ENCODE measurements at regions not wholly inside any gene's neighbourhood (a gene's known extent, or its start where the extent isn't known, plus 50 kb on each side); places are given as distances from the start of the nearest gene placed in this dataset.
"Not testable (repeated sequence)": the region's sequence is repeated elsewhere in the genome, so short reads cannot be mapped to it uniquely, and the experiment has no call there.

GRCh38 chr10:78437998-78438906 is 404.6 kb downstream of the RPS24 start:
- DNase-seq (ENCODE audit: low read depth): no peak

GRCh38 chr10:78438907-78439809 is 405.5 kb downstream of the RPS24 start:
- DNase-seq (ENCODE audit: low read depth): no peak

GRCh38 chr10:78441010-78441409 is 407.3 kb downstream of the RPS24 start:
- no peak for DNase-seq (ENCODE audit: low read depth)

- no peak for DNase-seq (ENCODE audit: low read depth)
Observed at GRCh38 chr10:78441694-78442093, 408.0 kb downstream of the RPS24 start.

GRCh38 chr10:78442836-78443550 is 409.3 kb downstream of the RPS24 start:
- DNase-seq (ENCODE audit: low read depth): no peak

GRCh38 chr10:78443900-78444571 is 410.4 kb downstream of the RPS24 start:
- no peak for DNase-seq (ENCODE audit: low read depth)

GRCh38 chr10:78444741-78445140 is 411.1 kb downstream of the RPS24 start:
- DNase-seq (ENCODE audit: low read depth): not testable (repeated sequence)

GRCh38 chr10:78445308-78445707 is 411.6 kb downstream of the RPS24 start:
- DNase-seq (ENCODE audit: low read depth): no peak

GRCh38 chr10:78448470-78448869 is 414.8 kb downstream of the RPS24 start:
- DNase-seq (ENCODE audit: low read depth): no peak

GRCh38 chr10:78448994-78449418 is 415.3 kb downstream of the RPS24 start:
- no peak for DNase-seq (ENCODE audit: low read depth)

- no peak for DNase-seq (ENCODE audit: low read depth)
Observed at GRCh38 chr10:78449554-78449953, 415.9 kb downstream of the RPS24 start.

- no peak for DNase-seq (ENCODE audit: low read depth)
Observed at GRCh38 chr10:78450239-78450638, 416.6 kb downstream of the RPS24 start.

- DNase-seq (ENCODE audit: low read depth): no peak
Observed at GRCh38 chr10:78450807-78451485, 417.3 kb downstream of the RPS24 start.

GRCh38 chr10:78451592-78451991 is 417.9 kb downstream of the RPS24 start:
- DNase-seq (ENCODE audit: low read depth): no peak

GRCh38 chr10:78454123-78454645 is 420.5 kb downstream of the RPS24 start:
- no peak for DNase-seq (ENCODE audit: low read depth)

GRCh38 chr10:78455236-78455635 is 421.6 kb downstream of the RPS24 start:
- DNase-seq (ENCODE audit: low read depth): no peak

- DNase-seq (ENCODE audit: low read depth): no peak
Observed at GRCh38 chr10:78455811-78456210, 422.1 kb downstream of the RPS24 start.

GRCh38 chr10:78456649-78457400 is 423.2 kb downstream of the RPS24 start:
- DNase-seq (ENCODE audit: low read depth): no peak

GRCh38 chr10:78457804-78458482 is 424.3 kb downstream of the RPS24 start:
- DNase-seq (ENCODE audit: low read depth): peak; percentile 59

All from non-pigmented ciliary epithelial cell (primary cell).